NB4 (cell line): ENCODE measurements at regions not wholly inside any gene's neighbourhood (a gene's known extent, or its start where the extent isn't known, plus 50 kb on each side); places are given as distances from the start of the nearest gene placed in this dataset.

Source experiments
- CTCF ChIP-seq: IDR thresholded peaks from one replicate; pipeline ENCODE4 v1.5.1; 2012; ENCODE audit warnings: low read depth, low read length
- MAX ChIP-seq: IDR thresholded peaks from 2 replicates; pipeline ENCODE4 v1.6.1; 2011; ENCODE audit warnings: low read depth, low read length
- MYC ChIP-seq: IDR thresholded peaks from 2 replicates; pipeline ENCODE4 v1.6.1; 2011; ENCODE audit warnings: low read depth, low read length
- POLR2A ChIP-seq: IDR thresholded peaks from 2 replicates; pipeline ENCODE4 v1.6.1; 2011; ENCODE audit warnings: mild to moderate bottlenecking; ENCODE audit not compliant: insufficient read length; ENCODE audit errors: extremely low read depth

- TF ChIP-seq CTCF (no peak), POLR2A (no peak), MYC (no peak), MAX (no peak)
Observed at GRCh38 chr16:85231959-85232358, 119.7 kb upstream of the CIBAR2 start.
